K562 (cell line): ENCODE measurements at regions not wholly inside any gene's neighbourhood (a gene's known extent, or its start where the extent isn't known, plus 50 kb on each side); places are given as distances from the start of the nearest gene placed in this dataset.

Experiments
- ATAC-seq: fragments of 200-7000 bp; cut with Tn5 transposase; 3 replicates; pipeline ENCODE4 v1.9.1; 2020; ENCODE audit warnings: moderate library complexity
- BruUV-seq: library from RNA; stranded (reverse); fragments of 400-500 nt; replicated peaks from 2 replicates; lab custom pipeline; 2021; lab: Mats Ljungman, UMichigan
- CTCF ChIA-PET: fragments of 300-600 bp; formaldehyde crosslinking; extraction: SDS; loops from one replicate; lab custom pipeline; 2021; ENCODE audit warnings: low intra/inter-chr PET ratio; lab: Yijun Ruan, JAX
- POLR2A ChIA-PET: fragments of 300-600, 350-650 bp; sonication (Branson Sonifier 250); formaldehyde crosslinking; extraction: SDS; loops from one replicate; lab custom pipeline; 2021; ENCODE audit warnings: antibody characterized with exemption, inconsistent platforms; lab: Yijun Ruan, JAX
- DNase-seq, 4 experiments: peaks; one replicate each; pipeline versions ENCODE4 v3.0.0 to v3.0.0-alpha.2; 2011 to 2018; ENCODE audit warnings: low spot score in 3 of 4, mixed read lengths in 3 of 4; ENCODE audit errors: extremely low read depth in 1 of 4
- FAIRE-seq: peaks from 2 replicates; lab custom pipeline; 2011; peaks lifted over from hg19 to GRCh38; lab: Jason Lieb, UNC
- H2AFZ ChIP-seq: 2 replicates; pipeline ENCODE4 v1.6.0; 2011; ENCODE audit warnings: low read depth, low read length, control low read depth, inconsistent platforms
- H3K27ac ChIP-seq: fragments of 200-600 bp; 3 replicates; pipeline ENCODE4 v1.8.0; 2011; ENCODE audit warnings: low read depth, mild to moderate bottlenecking, control low read depth, inconsistent platforms, low read length, moderate library complexity, mixed read lengths; ENCODE audit errors: extremely low read depth
- H3K27me3 ChIP-seq, 2 experiments: fragments of 300-600 bp in 1 of 2; 2 replicates in 1 of 2; 3 replicates in 1 of 2; pipeline versions ENCODE4 v1.6.0 to v1.8.0; 2011; ENCODE audit warnings: inconsistent platforms in 2 of 2, low read length in 2 of 2, mild to moderate bottlenecking in 1 of 2, mixed read lengths in 1 of 2, moderate library complexity in 1 of 2; ENCODE audit not compliant: control insufficient read depth in 2 of 2, insufficient read depth in 2 of 2
- H3K36me3 ChIP-seq: fragments of 300-600 bp; 3 replicates; pipeline ENCODE4 v1.8.0; 2011; ENCODE audit warnings: mild to moderate bottlenecking, low read length, inconsistent platforms; ENCODE audit not compliant: control insufficient read depth, insufficient read depth
- H3K4me1 ChIP-seq, 2 experiments: fragments of 200-600 bp in 1 of 2; replicated peaks in 1 of 2; 2 replicates in 1 of 2; 3 replicates in 1 of 2; pipeline versions ENCODE4 v1.5.1 to v1.8.0; 2011; ENCODE audit warnings: inconsistent platforms in 2 of 2, low read length in 2 of 2, mild to moderate bottlenecking in 1 of 2, mixed read lengths in 1 of 2, moderate library complexity in 1 of 2; ENCODE audit not compliant: control insufficient read depth in 2 of 2, insufficient read depth in 2 of 2
- H3K4me2 ChIP-seq: 2 replicates; pipeline ENCODE4 v1.6.1; 2011; ENCODE audit warnings: low read length, control low read depth, inconsistent platforms, mixed read lengths; ENCODE audit not compliant: insufficient read depth
- H3K4me3 ChIP-seq: fragments of 200-600 bp; sonication (generic), shearing (Covaris generic); 2 replicates; pipeline ENCODE4 v1.5.1; 2016; ENCODE audit warnings: control low read depth, inconsistent platforms
- H3K79me2 ChIP-seq: fragments of 200-600 bp; 3 replicates; pipeline ENCODE4 v1.8.0; 2011; ENCODE audit warnings: low read length, inconsistent platforms; ENCODE audit not compliant: control insufficient read depth, insufficient read depth
- H3K9ac ChIP-seq, 2 experiments: 2 replicates each; pipeline versions ENCODE4 v1.6.0 to v1.6.1; 2011; ENCODE audit warnings: low read depth in 2 of 2, low read length in 2 of 2, control low read depth in 1 of 2, inconsistent platforms in 1 of 2, mild to moderate bottlenecking in 1 of 2, mixed read lengths in 1 of 2; ENCODE audit not compliant: insufficient read depth in 1 of 2
- H3K9me1 ChIP-seq: one replicate; pipeline ENCODE4 v1.6.0; 2011; ENCODE audit warnings: inconsistent platforms, mild to moderate bottlenecking, low read length, moderate library complexity; ENCODE audit not compliant: control insufficient read depth, insufficient read depth
- H3K9me3 ChIP-seq: replicated peaks from 2 replicates; pipeline ENCODE4 v1.5.1; 2011; ENCODE audit warnings: low read depth, low read length, inconsistent platforms; ENCODE audit not compliant: control insufficient read depth, insufficient read depth
- H4K20me1 ChIP-seq: replicated peaks from 2 replicates; pipeline ENCODE4 v1.6.1; 2011; ENCODE audit warnings: low read length, inconsistent platforms, mixed read lengths; ENCODE audit not compliant: control insufficient read depth, insufficient read depth
- ASH1L ChIP-seq: fragments of 450-650 bp; IDR thresholded peaks from 2 replicates; pipeline ENCODE4 v1.6.1; 2018; ENCODE audit warnings: borderline replicate concordance, mild to moderate bottlenecking, low read depth; ENCODE audit not compliant: partially characterized antibody
- CEBPG ChIP-seq, 3 experiments: fragments of 200-800 bp in 1 of 3; sonication (Bioruptor generic) in 1 of 3; sonication (generic) in 1 of 3; formaldehyde crosslinking in 1 of 3; IDR thresholded peaks in 2 of 3; conservative IDR thresholded peaks in 1 of 3; 2 replicates each; pipeline versions ENCODE4 v1.6.1 to v1.8.0; 2016 to 2022; ENCODE audit warnings: missing compliant biosample characterization in 2 of 3, missing genetic modification characterization in 2 of 3, mild to moderate bottlenecking in 1 of 3, missing genetic modification reagents in 1 of 3
- DACH1 ChIP-seq: fragments of 450-650 bp; IDR thresholded peaks from 2 replicates; pipeline ENCODE4 v1.6.1; 2018; ENCODE audit not compliant: partially characterized antibody
- EP300 ChIP-seq: IDR thresholded peaks from 2 replicates; pipeline ENCODE4 v1.6.1; 2012; ENCODE audit warnings: low read length, improper control_type of control experiment
- ETV6 ChIP-seq, 3 experiments: fragments of 150-350 bp in 1 of 3; sonication (generic) in 1 of 3; formaldehyde crosslinking in 1 of 3; IDR thresholded peaks; 2 replicates each; pipeline versions ENCODE4 v1.6.1 to v1.8.0; 2014 to 2022; ENCODE audit warnings: borderline replicate concordance in 2 of 3, low read depth in 2 of 3, antibody characterized with exemption in 1 of 3, low read length in 1 of 3, mild to moderate bottlenecking in 1 of 3, missing genetic modification reagents in 1 of 3
- FOXP1 ChIP-seq: sonication (generic); formaldehyde crosslinking; IDR thresholded peaks from 2 replicates; pipeline ENCODE4 v1.8.0; 2022; ENCODE audit warnings: mild to moderate bottlenecking, missing genetic modification reagents
- GATAD2B ChIP-seq: fragments of 450-650 bp; IDR thresholded peaks from 2 replicates; pipeline ENCODE4 v1.6.1; 2017; ENCODE audit warnings: mild to moderate bottlenecking, borderline replicate concordance
- MCM7 ChIP-seq, 2 experiments: fragments of 450-650 bp; IDR thresholded peaks; 2 replicates each; pipeline ENCODE4 v1.6.1; 2016 to 2018
- MEIS2 ChIP-seq: fragments of 450-650 bp; IDR thresholded peaks from 2 replicates; pipeline ENCODE4 v1.6.1; 2014; ENCODE audit warnings: mild to moderate bottlenecking; ENCODE audit not compliant: partially characterized antibody
- NFXL1 ChIP-seq: fragments of 450-650 bp; formaldehyde crosslinking; IDR thresholded peaks from 2 replicates; pipeline ENCODE4 v1.4.0; 2021; ENCODE audit warnings: mild to moderate bottlenecking
- NR2C2 ChIP-seq, 2 experiments: fragments of 200-800 bp in 1 of 2; sonication (Bioruptor generic) in 1 of 2; sonication (generic) in 1 of 2; formaldehyde crosslinking in 1 of 2; IDR thresholded peaks; 2 replicates each; pipeline versions ENCODE4 v1.6.1 to v1.8.0; 2016 to 2022; ENCODE audit warnings: mild to moderate bottlenecking in 1 of 2, missing compliant biosample characterization in 1 of 2, missing genetic modification characterization in 1 of 2, missing genetic modification reagents in 1 of 2
- SETDB1 ChIP-seq: IDR thresholded peaks from one replicate; pipeline ENCODE4 v1.6.1; 2012; ENCODE audit warnings: low read length, control low read depth, inconsistent platforms
- SNRNP70 ChIP-seq: fragments of 200-400 bp; formaldehyde crosslinking; optimal IDR thresholded peaks from 2 replicates; pipeline ENCODE3; 2017; ENCODE audit warnings: low read depth, low read length
- STAG1 ChIP-seq: sonication (generic); formaldehyde crosslinking; IDR thresholded peaks from 2 replicates; pipeline ENCODE4 v1.5.0; 2020; ENCODE audit warnings: missing genetic modification reagents, borderline replicate concordance
- WGBS: fragments of 100-300 bp; shearing (Covaris generic); methylation state at CpG from one replicate; pipeline ENCODE4 v1.1.6; 2016; ENCODE audit warnings: low coverage, mixed read lengths; ENCODE audit not compliant: insufficient coverage; ENCODE audit errors: missing lambda C conversion rate; 5-methylcytosine and 5-hydroxymethylcytosine counted together
- in situ Hi-C: fragments of 300-500 bp; cut with MboI; formaldehyde crosslinking; loops from 4 replicates; pipeline ENCODE4 v1.15.0; 2018; ENCODE audit warnings: inconsistent platforms, mixed read lengths
- intact Hi-C: fragments of 100-400 bp; cut with micrococcal nuclease; formaldehyde crosslinking; loops from 2 replicates; pipeline ENCODE4 v1.14.2; 2022
- TF ChIP-seq, protein P1 (sequence below): sonication (generic); IDR thresholded peaks from 2 replicates; pipeline ENCODE4 v1.6.1; 2016

- ATAC-seq (no peak), DNase-seq (no peak), FAIRE-seq (no peak)
- no peaks in the 10 kb centered on the region for H3K9me1 ChIP-seq
- H2AFZ ChIP-seq = no peak overlapping the region
- CTCF ChIA-PET = no interaction called here
- BruUV-seq = no TSS peak
- TF ChIP-seq FOXP1 (no peak), STAG1 (no peak), DACH1 (peak; percentile 89), ASH1L (no peak), MCM7 (IDR thresholded peaks at IDR 0.05) (peak in 1 of 2 experiments; percentile 56; a peak in 1 of 4 replicates), SNRNP70 (no peak), ETV6 (IDR thresholded peaks at IDR 0.05; ENCODE audit: borderline replicate concordance in 1 of 2, low read depth in 2 of 2, low read length in 1 of 2) (no peak), ETV6 (CRISPR knock-in tag; IDR thresholded peaks at IDR 0.05; ENCODE audit: borderline replicate concordance) (peak; percentile 51; the same call in 1 of the 2 replicates), GATAD2B (no peak), EP300 (no peak), CEBPG (CRISPR knock-in tag; IDR thresholded peaks at IDR 0.05) (no peak), CEBPG (tag; conservative IDR thresholded peaks at IDR 0.05 in 1 of 2, IDR thresholded peaks at IDR 0.05 in 1 of 2) (no peak), NFXL1 (no peak), MEIS2 (peak; percentile 24), NR2C2 (CRISPR knock-in tag; IDR thresholded peaks at IDR 0.05) (no peak), NR2C2 (tag; IDR thresholded peaks at IDR 0.05) (no peak), SETDB1 (no peak)
- TF ChIP-seq, protein P1, sequence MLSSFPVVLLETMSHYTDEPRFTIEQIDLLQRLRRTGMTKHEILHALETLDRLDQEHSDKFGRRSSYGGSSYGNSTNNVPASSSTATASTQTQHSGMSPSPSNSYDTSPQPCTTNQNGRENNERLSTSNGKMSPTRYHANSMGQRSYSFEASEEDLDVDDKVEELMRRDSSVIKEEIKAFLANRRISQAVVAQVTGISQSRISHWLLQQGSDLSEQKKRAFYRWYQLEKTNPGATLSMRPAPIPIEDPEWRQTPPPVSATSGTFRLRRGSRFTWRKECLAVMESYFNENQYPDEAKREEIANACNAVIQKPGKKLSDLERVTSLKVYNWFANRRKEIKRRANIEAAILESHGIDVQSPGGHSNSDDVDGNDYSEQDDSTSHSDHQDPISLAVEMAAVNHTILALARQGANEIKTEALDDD = peak; percentile 66; the same call in 1 of the 2 replicates
- no peaks in the 10 kb centered on the region for H3K4me1 ChIP-seq
- H3K9ac ChIP-seq = no peak overlapping the region
- no peaks in the 10 kb centered on the region for H4K20me1 ChIP-seq
- in situ Hi-C loops = no loop called here
- POLR2A ChIA-PET = no interaction called here
- H3K4me3 ChIP-seq = no peak overlapping the region
- H3K27me3 ChIP-seq = no peaks in the 10 kb centered on the region
- 0% methylated on average over 1 of the region's 1 CpG for WGBS
- H3K79me2 ChIP-seq = no peaks in the 10 kb centered on the region
- intact Hi-C loops = no loop called here
- H3K9me3 ChIP-seq = peaks cover 28% of the 10 kb centered on the region
- H3K27ac ChIP-seq = no peak overlapping the region
- no peak overlapping the region for H3K4me2 ChIP-seq
- no peaks in the 10 kb centered on the region for H3K36me3 ChIP-seq
These were observed 631.4 kb upstream of the CT83 start for GRCh38 chrX:117094149-117094548.
